Left ventricle myocardium inferior (tissue), 1 donor: ENCODE measurements at regions not wholly inside any gene's neighbourhood (a gene's known extent, or its start where the extent isn't known, plus 50 kb on each side); places are given as distances from the start of the nearest gene placed in this dataset.

Source experiments
- DNase-seq: peaks from one replicate; pipeline ENCODE4 v3.0.0-alpha.2; 2020
- H3K27ac ChIP-seq: fragments of 200-600 bp; replicated peaks from 2 replicates; pipeline ENCODE4 v1.8.0; 2021
- H3K27me3 ChIP-seq: fragments of 200-600 bp; 2 replicates; pipeline ENCODE4 v1.8.0; 2021; ENCODE audit warnings: low read depth
- H3K36me3 ChIP-seq: fragments of 200-600 bp; 2 replicates; pipeline ENCODE4 v1.8.0; 2021
- H3K4me1 ChIP-seq: fragments of 200-600 bp; 2 replicates; pipeline ENCODE4 v1.8.0; 2021
- H3K4me3 ChIP-seq: fragments of 200-600 bp; 2 replicates; pipeline ENCODE4 v1.8.0; 2021; ENCODE audit warnings: mild to moderate bottlenecking, moderate library complexity
- H3K9me3 ChIP-seq: fragments of 200-600 bp; replicated peaks from 2 replicates; pipeline ENCODE4 v1.8.0; 2021
- CTCF ChIP-seq: fragments of 200-600 bp; IDR thresholded peaks from 2 replicates; pipeline ENCODE4 v1.8.0; 2021; ENCODE audit warnings: antibody characterized with exemption, mild to moderate bottlenecking, borderline replicate concordance
- intact Hi-C: fragments of 100-400 bp; cut with micrococcal nuclease; formaldehyde crosslinking; loops from one replicate; pipeline ENCODE4 v1.11.0; 2022
- donor health status: DM: no; HTN: yes; CAD: no; lungs with severe emphysema.

GRCh38 chr9:113694912-113695311 lies 181.2 kb upstream of the ZNF618 start:
- Histone ChIP-seq H3K27ac (no peak overlapping the region), H3K27me3 (peaks cover 83% of the 10 kb centered on the region), H3K9me3 (no peaks in the 10 kb centered on the region), H3K4me3 (no peak overlapping the region), H3K36me3 (no peaks in the 10 kb centered on the region), H3K4me1 (no peaks in the 10 kb centered on the region)
- intact Hi-C loops: no loop called here
- no peak for DNase-seq
- no peak for TF ChIP-seq CTCF

GRCh38 chr9:113695440-113695851 lies 180.7 kb upstream of the ZNF618 start:
- Histone ChIP-seq H3K4me1 (no peaks in the 10 kb centered on the region), H3K27me3 (peaks cover 83% of the 10 kb centered on the region), H3K4me3 (no peak overlapping the region), H3K36me3 (no peaks in the 10 kb centered on the region), H3K9me3 (no peaks in the 10 kb centered on the region), H3K27ac (no peak overlapping the region)
- no peak for TF ChIP-seq CTCF
- intact Hi-C loops: no loop called here
- no peak for DNase-seq

GRCh38 chr9:113695901-113696300 lies 180.2 kb upstream of the ZNF618 start:
- Histone ChIP-seq H3K36me3 (no peaks in the 10 kb centered on the region), H3K4me3 (no peak overlapping the region), H3K27ac (no peak overlapping the region), H3K9me3 (no peaks in the 10 kb centered on the region), H3K4me1 (no peaks in the 10 kb centered on the region), H3K27me3 (peaks cover 83% of the 10 kb centered on the region)
- DNase-seq: no peak
- TF ChIP-seq CTCF: no peak
- intact Hi-C loops: no loop called here

GRCh38 chr9:113701774-113702755 lies 174.0 kb upstream of the ZNF618 start:
- H3K27me3 ChIP-seq: peaks cover 40% of the 10 kb centered on the region
- H3K4me3 ChIP-seq: no peak overlapping the region
- no peaks in the 10 kb centered on the region for H3K9me3 ChIP-seq
- no peak overlapping the region for H3K27ac ChIP-seq
- no peaks in the 10 kb centered on the region for H3K4me1 ChIP-seq
- no peaks in the 10 kb centered on the region for H3K36me3 ChIP-seq
- intact Hi-C loops: no loop called here
- TF ChIP-seq CTCF: no peak
- no peak for DNase-seq

GRCh38 chr9:113705306-113705927 lies 170.7 kb upstream of the ZNF618 start:
- peaks cover 19% of the 10 kb centered on the region for H3K27me3 ChIP-seq
- TF ChIP-seq CTCF: no peak
- H3K4me3 ChIP-seq: no peak overlapping the region
- no peak overlapping the region for H3K27ac ChIP-seq
- H3K36me3 ChIP-seq: no peaks in the 10 kb centered on the region
- DNase-seq: no peak
- intact Hi-C loops: no loop called here
- no peaks in the 10 kb centered on the region for H3K4me1 ChIP-seq
- H3K9me3 ChIP-seq: peaks cover 4% of the 10 kb centered on the region
